Upper lobe of left lung (tissue), 6 donors: ENCODE measurements at regions not wholly inside any gene's neighbourhood (a gene's known extent, or its start where the extent isn't known, plus 50 kb on each side); places are given as distances from the start of the nearest gene placed in this dataset.
"Not testable (repeated sequence)": the region's sequence is repeated elsewhere in the genome, so short reads cannot be mapped to it uniquely, and the experiment has no call there.

Experiments used
- ATAC-seq, 2 donors: fragments of 200-7000 bp; cut with Tn5 transposase; one replicate each; pipeline ENCODE4 v1.9.1; 2022; ENCODE audit warnings: mild to moderate bottlenecking in 2 of 2, moderate library complexity in 2 of 2; ENCODE audit not compliant: low FRiP score in 2 of 2
- DNase-seq, 2 donors: peaks; one replicate each; pipeline ENCODE4 v3.0.0-alpha.2; 2019 to 2020
- H3K27ac ChIP-seq, 4 donors: fragments of 200-600 bp; sonication (generic); one replicate each; pipeline ENCODE4 v1.5.1; 2016 to 2019
- H3K27me3 ChIP-seq, 4 donors: fragments of 200-600 bp; sonication (generic); one replicate each; pipeline ENCODE4 v1.5.1; 2017 to 2019
- H3K36me3 ChIP-seq, 4 donors: fragments of 200-600 bp; sonication (generic); one replicate each; pipeline ENCODE4 v1.5.1; 2016 to 2019
- H3K4me1 ChIP-seq, 4 donors: fragments of 200-600 bp; sonication (generic); one replicate each; pipeline ENCODE4 v1.5.1; 2018 to 2019
- H3K4me3 ChIP-seq, 4 donors: fragments of 200-600 bp; sonication (generic); one replicate each; pipeline ENCODE4 v1.5.1; 2017 to 2019; ENCODE audit warnings: mild to moderate bottlenecking in 2 of 4, moderate library complexity in 1 of 4
- H3K9me3 ChIP-seq, 4 donors: fragments of 200-600 bp; sonication (generic); one replicate each; pipeline ENCODE4 v1.5.1; 2018 to 2019
- EP300 ChIP-seq, 4 donors: sonication (generic); formaldehyde crosslinking; IDR thresholded peaks; one replicate each; pipeline ENCODE4 v1.5.1; 2017; ENCODE audit warnings: antibody characterized with exemption in 4 of 4, control low read depth in 2 of 4
- POLR2A ChIP-seq, 4 donors: fragments of 450-650 bp; IDR thresholded peaks; one replicate each; pipeline ENCODE4 v1.5.1; 2016 to 2017; ENCODE audit warnings: antibody characterized with exemption in 4 of 4, mild to moderate bottlenecking in 2 of 4
- POLR2AphosphoS5 ChIP-seq, 2 donors: sonication (generic); formaldehyde crosslinking; IDR thresholded peaks; one replicate each; pipeline ENCODE4 v1.5.1; 2017; ENCODE audit warnings: antibody characterized with exemption in 2 of 2
- WGBS, 2 donors: methylation state at CpG; one replicate each; pipeline ENCODE4 v1.1.5; 2017 to 2018; 5-methylcytosine and 5-hydroxymethylcytosine counted together
- TF ChIP-seq, protein P1 (sequence below), 6 experiments: fragments of 450-650 bp in 4 of 6; fragments of 200-600 bp in 2 of 6; sonication (generic) in 2 of 6; IDR thresholded peaks; one replicate each; pipeline ENCODE4 v1.5.1; 2016 to 2019; ENCODE audit warnings: antibody characterized with exemption in 6 of 6
- donor health status: DM: no; HTN: no; CAD: no; lungs with moderate emphysema.
- donor health status: DM: no; HTN: yes; CAD: no; lungs with severe emphysema.

DNA sequence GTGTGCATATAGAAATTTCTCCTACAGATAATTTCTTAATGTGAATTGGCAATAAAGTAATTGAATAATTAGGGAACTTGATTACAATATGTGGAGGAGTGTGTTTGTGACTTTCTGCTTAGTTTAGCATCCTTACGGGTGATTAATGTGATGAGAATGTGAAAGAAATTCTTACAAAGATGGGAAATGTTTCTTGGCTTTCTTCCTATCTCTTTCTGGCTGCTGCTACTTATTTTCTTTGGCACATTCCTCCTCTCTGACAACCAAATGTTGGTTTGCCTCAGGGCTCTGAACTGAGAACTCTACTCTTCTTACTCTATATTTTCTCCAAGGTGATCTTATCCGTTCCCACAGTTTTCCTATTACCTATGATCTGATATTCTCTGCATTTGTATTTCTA lies 300.1 kb downstream of the TBC1D4 start:
- TF ChIP-seq, protein P1, sequence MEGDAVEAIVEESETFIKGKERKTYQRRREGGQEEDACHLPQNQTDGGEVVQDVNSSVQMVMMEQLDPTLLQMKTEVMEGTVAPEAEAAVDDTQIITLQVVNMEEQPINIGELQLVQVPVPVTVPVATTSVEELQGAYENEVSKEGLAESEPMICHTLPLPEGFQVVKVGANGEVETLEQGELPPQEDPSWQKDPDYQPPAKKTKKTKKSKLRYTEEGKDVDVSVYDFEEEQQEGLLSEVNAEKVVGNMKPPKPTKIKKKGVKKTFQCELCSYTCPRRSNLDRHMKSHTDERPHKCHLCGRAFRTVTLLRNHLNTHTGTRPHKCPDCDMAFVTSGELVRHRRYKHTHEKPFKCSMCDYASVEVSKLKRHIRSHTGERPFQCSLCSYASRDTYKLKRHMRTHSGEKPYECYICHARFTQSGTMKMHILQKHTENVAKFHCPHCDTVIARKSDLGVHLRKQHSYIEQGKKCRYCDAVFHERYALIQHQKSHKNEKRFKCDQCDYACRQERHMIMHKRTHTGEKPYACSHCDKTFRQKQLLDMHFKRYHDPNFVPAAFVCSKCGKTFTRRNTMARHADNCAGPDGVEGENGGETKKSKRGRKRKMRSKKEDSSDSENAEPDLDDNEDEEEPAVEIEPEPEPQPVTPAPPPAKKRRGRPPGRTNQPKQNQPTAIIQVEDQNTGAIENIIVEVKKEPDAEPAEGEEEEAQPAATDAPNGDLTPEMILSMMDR (IDR thresholded peaks at IDR 0.05), result no peak
- TF ChIP-seq EP300 (IDR thresholded peaks at IDR 0.05) (no peak), POLR2A (IDR thresholded peaks at IDR 0.05) (no peak), POLR2AphosphoS5 (IDR thresholded peaks at IDR 0.05) (no peak)
- no peak for ATAC-seq
- no peak overlapping the region for H3K27ac ChIP-seq
- H3K4me3 ChIP-seq, result no peak overlapping the region
- H3K27me3 ChIP-seq, result no peaks in the 10 kb centered on the region
- no peak for DNase-seq
- 61 to 64% methylated on average over 2 of the region's 2 CpGs for WGBS, 2 donors
- peaks cover 0 to 6% (median 4%) of the 10 kb centered on the region in 4 donors for H3K4me1 ChIP-seq
- H3K9me3 ChIP-seq, result peaks cover 0 to 3% (median 0%) of the 10 kb centered on the region in 4 donors
- H3K36me3 ChIP-seq, result no peaks in the 10 kb centered on the region

DNA sequence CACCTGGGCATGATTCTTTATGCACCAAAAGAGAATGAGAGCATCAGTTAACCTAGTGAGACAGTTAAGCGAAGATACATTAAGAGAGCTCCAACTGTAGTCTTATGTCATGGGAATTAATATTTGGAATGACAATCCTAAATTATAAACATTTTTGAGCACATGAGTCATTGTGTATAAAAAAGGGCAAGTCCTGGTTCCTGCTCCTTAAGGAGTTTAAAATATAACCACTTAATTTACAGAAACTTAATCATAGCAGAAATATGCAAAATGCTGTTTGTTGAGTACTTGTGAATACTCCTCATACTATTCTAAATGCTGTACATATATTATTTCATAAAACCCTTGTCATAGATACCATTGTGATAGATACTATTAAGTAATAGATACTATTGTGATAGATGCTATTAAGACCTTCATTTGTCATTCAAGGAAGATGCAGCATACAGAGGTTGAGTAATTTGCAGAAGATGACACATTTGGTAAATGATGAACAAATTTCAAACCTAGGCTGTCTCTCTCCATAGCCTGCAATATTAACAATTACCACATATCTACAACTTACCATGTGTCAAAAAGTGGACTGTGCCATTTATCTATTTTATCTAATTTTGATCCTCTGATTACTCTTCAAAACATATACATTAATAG lies 301.0 kb downstream of the TBC1D4 start:
- 84 to 89% methylated on average over 1 of the region's 1 CpG for WGBS, 2 donors
- ATAC-seq (no peak), DNase-seq (no peak)
- H3K4me1 ChIP-seq, result no peaks in the 10 kb centered on the region
- H3K4me3 ChIP-seq, result no peak overlapping the region
- TF ChIP-seq POLR2A (IDR thresholded peaks at IDR 0.05), result no peak
- no peak for TF ChIP-seq EP300 (IDR thresholded peaks at IDR 0.05)
- TF ChIP-seq, protein P1 (IDR thresholded peaks at IDR 0.05), result no peak
- no peak for TF ChIP-seq POLR2AphosphoS5 (IDR thresholded peaks at IDR 0.05)
- peaks cover 0 to 3% (median 0%) of the 10 kb centered on the region in 4 donors for H3K9me3 ChIP-seq
- no peak overlapping the region for H3K27ac ChIP-seq
- H3K27me3 ChIP-seq, result no peaks in the 10 kb centered on the region
- H3K36me3 ChIP-seq, result no peaks in the 10 kb centered on the region

DNA sequence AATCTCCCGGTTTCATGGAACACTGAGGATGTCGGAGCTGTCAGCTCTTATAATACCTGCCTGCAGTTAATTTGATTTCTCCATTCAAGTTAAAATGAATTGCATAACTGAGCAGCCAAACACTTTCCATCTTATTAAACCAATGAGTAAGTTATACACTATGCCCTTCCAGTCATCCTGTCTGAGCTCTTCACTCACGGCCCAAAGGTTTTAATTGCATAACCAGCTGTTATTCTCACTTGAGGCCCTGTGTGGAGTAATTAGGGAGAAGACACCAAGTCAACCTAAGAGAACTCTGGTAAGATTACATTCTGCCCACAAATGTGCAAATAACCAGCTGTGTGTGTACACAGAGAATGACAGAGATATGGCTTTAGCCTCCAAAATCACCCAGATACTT lies 303.5 kb downstream of the TBC1D4 start:
- H3K36me3 ChIP-seq, result no peaks in the 10 kb centered on the region
- no peak for DNase-seq
- WGBS, 2 donors, result 88 to 93% methylated on average over 3 of the region's 3 CpGs
- H3K4me3 ChIP-seq, result no peak overlapping the region
- H3K27ac ChIP-seq, result no peak overlapping the region
- ATAC-seq, result no peak
- no peaks in the 10 kb centered on the region for H3K27me3 ChIP-seq
- H3K9me3 ChIP-seq, result peaks cover 0 to under 1% (median 0%) of the 10 kb centered on the region in 4 donors
- TF ChIP-seq, protein P1 (IDR thresholded peaks at IDR 0.05), result no peak
- no peak for TF ChIP-seq POLR2A (IDR thresholded peaks at IDR 0.05)
- no peak for TF ChIP-seq POLR2AphosphoS5 (IDR thresholded peaks at IDR 0.05)
- no peak for TF ChIP-seq EP300 (IDR thresholded peaks at IDR 0.05)
- H3K4me1 ChIP-seq, result no peaks in the 10 kb centered on the region

DNA sequence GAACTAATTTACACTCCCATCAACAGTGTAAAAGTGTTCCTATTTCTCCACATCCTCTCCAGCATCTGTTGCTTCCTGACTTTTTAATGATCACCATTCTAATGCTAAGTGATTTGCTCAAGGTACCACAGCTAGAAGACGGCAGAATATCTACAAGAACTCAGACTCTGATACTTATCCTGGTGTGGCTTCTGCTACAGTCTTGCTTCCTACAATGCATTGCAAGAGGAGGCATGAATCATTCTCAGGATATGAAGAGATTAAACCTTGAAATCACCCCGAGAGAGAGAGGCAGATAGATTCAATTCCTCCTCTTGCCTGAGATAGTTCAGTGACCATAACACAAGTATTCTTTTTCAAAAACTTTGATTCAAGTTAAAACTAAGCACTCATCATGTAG lies 306.4 kb downstream of the TBC1D4 start:
- TF ChIP-seq EP300 (IDR thresholded peaks at IDR 0.05) (no peak), POLR2A (IDR thresholded peaks at IDR 0.05) (no peak), POLR2AphosphoS5 (IDR thresholded peaks at IDR 0.05) (no peak)
- TF ChIP-seq, protein P1 (IDR thresholded peaks at IDR 0.05), result no peak
- no peak overlapping the region for H3K27ac ChIP-seq
- H3K9me3 ChIP-seq, result no peaks in the 10 kb centered on the region
- ATAC-seq (no peak), DNase-seq (no peak)
- no peak overlapping the region for H3K4me3 ChIP-seq
- 79 to 82% methylated on average over 2 of the region's 2 CpGs for WGBS, 2 donors
- H3K4me1 ChIP-seq, result no peaks in the 10 kb centered on the region
- no peaks in the 10 kb centered on the region for H3K36me3 ChIP-seq
- H3K27me3 ChIP-seq, result no peaks in the 10 kb centered on the region

DNA sequence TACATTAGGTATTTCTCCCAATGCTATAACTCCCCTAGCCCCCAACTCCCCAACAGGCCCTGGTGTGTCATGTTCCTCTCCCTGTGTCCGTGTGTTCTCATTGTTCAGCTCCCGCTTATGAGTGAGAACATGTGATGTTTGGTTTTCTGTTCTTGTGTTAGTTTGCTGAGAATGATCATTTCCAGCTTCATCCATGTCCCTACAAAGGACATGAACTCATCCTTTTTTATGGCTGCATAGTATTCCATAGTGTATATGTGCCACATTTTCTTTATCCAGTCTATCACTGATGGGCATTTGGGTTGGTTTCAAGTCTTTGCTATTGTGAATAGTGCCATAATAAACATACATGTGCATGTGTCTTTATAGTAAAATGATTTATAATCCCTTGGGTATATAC lies 306.9 kb downstream of the TBC1D4 start:
- not testable (repeated sequence) for H3K36me3 ChIP-seq, H3K27ac ChIP-seq, DNase-seq, H3K9me3 ChIP-seq, ATAC-seq, H3K4me3 ChIP-seq, H3K4me1 ChIP-seq, H3K27me3 ChIP-seq
- WGBS, 2 donors, result 100% methylated on average over 2 of the region's 2 CpGs
